SK-N-MC (cell line): ENCODE measurements at regions not wholly inside any gene's neighbourhood (a gene's known extent, or its start where the extent isn't known, plus 50 kb on each side); places are given as distances from the start of the nearest gene placed in this dataset.

Experiments used
- EZH2 ChIP-seq: fragments of 200-600 bp; sonication (generic); IDR thresholded peaks from one replicate; pipeline ENCODE4 v1.6.1; 2017; ENCODE audit warnings: antibody characterized with exemption
- POLR2AphosphoS5 ChIP-seq: IDR thresholded peaks from 2 replicates; pipeline ENCODE4 v1.6.1; 2012; ENCODE audit warnings: mild to moderate bottlenecking, low read depth, low read length, borderline replicate concordance

- TF ChIP-seq POLR2AphosphoS5 (no peak), EZH2 (no peak)
Observed at GRCh38 chr5:155649666-155650065, 636.1 kb downstream of the KIF4B start.
